ENCODE measurements at regions not wholly inside any gene's neighbourhood (a gene's known extent, or its start where the extent isn't known, plus 50 kb on each side); places are given as distances from the start of the nearest gene placed in this dataset.

DNA sequence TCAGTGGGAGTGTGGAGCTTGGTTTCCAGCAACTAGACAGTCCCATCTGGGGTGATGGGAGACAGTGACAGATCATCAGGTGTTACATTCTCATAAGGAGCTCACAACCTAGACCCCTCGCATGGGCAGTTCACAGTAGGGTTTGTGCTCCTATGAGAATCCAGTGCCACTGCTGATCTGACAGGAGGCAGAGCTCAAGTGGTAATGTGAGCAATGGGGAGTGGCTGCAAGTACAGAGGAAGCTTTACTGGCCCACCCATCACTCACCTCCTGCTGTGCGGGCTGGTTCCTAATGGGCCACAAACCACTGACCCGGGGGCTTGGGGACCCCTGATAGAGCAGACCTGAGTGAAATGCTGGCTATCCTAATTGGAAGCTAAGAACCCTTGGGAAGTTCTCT, 242.8 kb downstream of the BAMBI start:
- TF ChIP-seq, protein P1, sequence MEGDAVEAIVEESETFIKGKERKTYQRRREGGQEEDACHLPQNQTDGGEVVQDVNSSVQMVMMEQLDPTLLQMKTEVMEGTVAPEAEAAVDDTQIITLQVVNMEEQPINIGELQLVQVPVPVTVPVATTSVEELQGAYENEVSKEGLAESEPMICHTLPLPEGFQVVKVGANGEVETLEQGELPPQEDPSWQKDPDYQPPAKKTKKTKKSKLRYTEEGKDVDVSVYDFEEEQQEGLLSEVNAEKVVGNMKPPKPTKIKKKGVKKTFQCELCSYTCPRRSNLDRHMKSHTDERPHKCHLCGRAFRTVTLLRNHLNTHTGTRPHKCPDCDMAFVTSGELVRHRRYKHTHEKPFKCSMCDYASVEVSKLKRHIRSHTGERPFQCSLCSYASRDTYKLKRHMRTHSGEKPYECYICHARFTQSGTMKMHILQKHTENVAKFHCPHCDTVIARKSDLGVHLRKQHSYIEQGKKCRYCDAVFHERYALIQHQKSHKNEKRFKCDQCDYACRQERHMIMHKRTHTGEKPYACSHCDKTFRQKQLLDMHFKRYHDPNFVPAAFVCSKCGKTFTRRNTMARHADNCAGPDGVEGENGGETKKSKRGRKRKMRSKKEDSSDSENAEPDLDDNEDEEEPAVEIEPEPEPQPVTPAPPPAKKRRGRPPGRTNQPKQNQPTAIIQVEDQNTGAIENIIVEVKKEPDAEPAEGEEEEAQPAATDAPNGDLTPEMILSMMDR (IDR thresholded peaks at IDR 0.05; ENCODE audit: low read length) = no peak
- TF ChIP-seq EZH2 (optimal IDR thresholded peaks at IDR 0.05; ENCODE audit: low read depth, low read length) = no peak
- no peak for TF ChIP-seq EZH2phosphoT487 (IDR thresholded peaks at IDR 0.05; ENCODE audit: low read length)
